K562 (cell line): ENCODE measurements at regions not wholly inside any gene's neighbourhood (a gene's known extent, or its start where the extent isn't known, plus 50 kb on each side); places are given as distances from the start of the nearest gene placed in this dataset.

Source experiments
- ATAC-seq: fragments of 200-7000 bp; cut with Tn5 transposase; 3 replicates; pipeline ENCODE4 v1.9.1; 2020; ENCODE audit warnings: moderate library complexity
- BruUV-seq: library from RNA; stranded (reverse); fragments of 400-500 nt; replicated peaks from 2 replicates; lab custom pipeline; 2021; lab: Mats Ljungman, UMichigan
- CTCF ChIA-PET: fragments of 300-600 bp; formaldehyde crosslinking; extraction: SDS; loops from one replicate; lab custom pipeline; 2021; ENCODE audit warnings: low intra/inter-chr PET ratio; lab: Yijun Ruan, JAX
- POLR2A ChIA-PET: fragments of 300-600, 350-650 bp; sonication (Branson Sonifier 250); formaldehyde crosslinking; extraction: SDS; loops from one replicate; lab custom pipeline; 2021; ENCODE audit warnings: antibody characterized with exemption, inconsistent platforms; lab: Yijun Ruan, JAX
- DNase-seq, 4 experiments: peaks; one replicate each; pipeline versions ENCODE4 v3.0.0 to v3.0.0-alpha.2; 2011 to 2018; ENCODE audit warnings: low spot score in 3 of 4, mixed read lengths in 3 of 4; ENCODE audit errors: extremely low read depth in 1 of 4
- FAIRE-seq: peaks from 2 replicates; lab custom pipeline; 2011; peaks lifted over from hg19 to GRCh38; lab: Jason Lieb, UNC
- H2AFZ ChIP-seq: 2 replicates; pipeline ENCODE4 v1.6.0; 2011; ENCODE audit warnings: low read depth, low read length, control low read depth, inconsistent platforms
- H3K27ac ChIP-seq: fragments of 200-600 bp; 3 replicates; pipeline ENCODE4 v1.8.0; 2011; ENCODE audit warnings: low read depth, mild to moderate bottlenecking, control low read depth, inconsistent platforms, low read length, moderate library complexity, mixed read lengths; ENCODE audit errors: extremely low read depth
- H3K27me3 ChIP-seq, 2 experiments: fragments of 300-600 bp in 1 of 2; 2 replicates in 1 of 2; 3 replicates in 1 of 2; pipeline versions ENCODE4 v1.6.0 to v1.8.0; 2011; ENCODE audit warnings: inconsistent platforms in 2 of 2, low read length in 2 of 2, mild to moderate bottlenecking in 1 of 2, mixed read lengths in 1 of 2, moderate library complexity in 1 of 2; ENCODE audit not compliant: control insufficient read depth in 2 of 2, insufficient read depth in 2 of 2
- H3K36me3 ChIP-seq: fragments of 300-600 bp; 3 replicates; pipeline ENCODE4 v1.8.0; 2011; ENCODE audit warnings: mild to moderate bottlenecking, low read length, inconsistent platforms; ENCODE audit not compliant: control insufficient read depth, insufficient read depth
- H3K4me1 ChIP-seq, 2 experiments: fragments of 200-600 bp in 1 of 2; replicated peaks in 1 of 2; 2 replicates in 1 of 2; 3 replicates in 1 of 2; pipeline versions ENCODE4 v1.5.1 to v1.8.0; 2011; ENCODE audit warnings: inconsistent platforms in 2 of 2, low read length in 2 of 2, mild to moderate bottlenecking in 1 of 2, mixed read lengths in 1 of 2, moderate library complexity in 1 of 2; ENCODE audit not compliant: control insufficient read depth in 2 of 2, insufficient read depth in 2 of 2
- H3K4me2 ChIP-seq: 2 replicates; pipeline ENCODE4 v1.6.1; 2011; ENCODE audit warnings: low read length, control low read depth, inconsistent platforms, mixed read lengths; ENCODE audit not compliant: insufficient read depth
- H3K4me3 ChIP-seq: fragments of 200-600 bp; sonication (generic), shearing (Covaris generic); 2 replicates; pipeline ENCODE4 v1.5.1; 2016; ENCODE audit warnings: control low read depth, inconsistent platforms
- H3K79me2 ChIP-seq: fragments of 200-600 bp; 3 replicates; pipeline ENCODE4 v1.8.0; 2011; ENCODE audit warnings: low read length, inconsistent platforms; ENCODE audit not compliant: control insufficient read depth, insufficient read depth
- H3K9ac ChIP-seq, 2 experiments: 2 replicates each; pipeline versions ENCODE4 v1.6.0 to v1.6.1; 2011; ENCODE audit warnings: low read depth in 2 of 2, low read length in 2 of 2, control low read depth in 1 of 2, inconsistent platforms in 1 of 2, mild to moderate bottlenecking in 1 of 2, mixed read lengths in 1 of 2; ENCODE audit not compliant: insufficient read depth in 1 of 2
- H3K9me1 ChIP-seq: one replicate; pipeline ENCODE4 v1.6.0; 2011; ENCODE audit warnings: inconsistent platforms, mild to moderate bottlenecking, low read length, moderate library complexity; ENCODE audit not compliant: control insufficient read depth, insufficient read depth
- H3K9me3 ChIP-seq: replicated peaks from 2 replicates; pipeline ENCODE4 v1.5.1; 2011; ENCODE audit warnings: low read depth, low read length, inconsistent platforms; ENCODE audit not compliant: control insufficient read depth, insufficient read depth
- H4K20me1 ChIP-seq: replicated peaks from 2 replicates; pipeline ENCODE4 v1.6.1; 2011; ENCODE audit warnings: low read length, inconsistent platforms, mixed read lengths; ENCODE audit not compliant: control insufficient read depth, insufficient read depth
- FOXM1 ChIP-seq, 2 experiments: fragments of 450-650 bp in 1 of 2; sonication (generic) in 1 of 2; formaldehyde crosslinking in 1 of 2; IDR thresholded peaks; 2 replicates each; pipeline versions ENCODE4 v1.6.1 to v1.9.0; 2017 to 2022; ENCODE audit warnings: low read depth in 2 of 2, mild to moderate bottlenecking in 2 of 2, missing genetic modification reagents in 1 of 2, moderate library complexity in 1 of 2
- MEF2A ChIP-seq: IDR thresholded peaks from 2 replicates; pipeline ENCODE4 v1.6.1; 2011; ENCODE audit warnings: low read depth, mild to moderate bottlenecking, low read length, moderate library complexity; ENCODE audit not compliant: control insufficient read depth
- PHB ChIP-seq: fragments of 250-450 bp; sonication (Bioruptor Pico); IDR thresholded peaks from 2 replicates; pipeline ENCODE4 v1.5.0; 2021
- POLR2B ChIP-seq: fragments of 450-650 bp; IDR thresholded peaks from 2 replicates; pipeline ENCODE4 v1.6.1; 2018; ENCODE audit warnings: low read depth; ENCODE audit not compliant: partially characterized antibody
- ZNF217 ChIP-seq: sonication (generic); formaldehyde crosslinking; IDR thresholded peaks from 2 replicates; pipeline ENCODE4 v1.8.0; 2022; ENCODE audit warnings: mild to moderate bottlenecking, missing genetic modification reagents
- WGBS: fragments of 100-300 bp; shearing (Covaris generic); methylation state at CpG from one replicate; pipeline ENCODE4 v1.1.6; 2016; ENCODE audit warnings: low coverage, mixed read lengths; ENCODE audit not compliant: insufficient coverage; ENCODE audit errors: missing lambda C conversion rate; 5-methylcytosine and 5-hydroxymethylcytosine counted together
- in situ Hi-C: fragments of 300-500 bp; cut with MboI; formaldehyde crosslinking; loops from 4 replicates; pipeline ENCODE4 v1.15.0; 2018; ENCODE audit warnings: inconsistent platforms, mixed read lengths
- intact Hi-C: fragments of 100-400 bp; cut with micrococcal nuclease; formaldehyde crosslinking; loops from 2 replicates; pipeline ENCODE4 v1.14.2; 2022
- TF ChIP-seq, protein P1 (sequence below): sonication (generic); formaldehyde crosslinking; IDR thresholded peaks from 2 replicates; pipeline ENCODE4 v1.8.1; 2023; ENCODE audit warnings: mild to moderate bottlenecking, missing genetic modification reagents
- TF ChIP-seq, protein P2 (sequence below): sonication (generic); formaldehyde crosslinking; IDR thresholded peaks from 2 replicates; pipeline ENCODE4 v1.8.0; 2022; ENCODE audit warnings: mild to moderate bottlenecking, missing genetic modification reagents
- TF ChIP-seq, protein P3 (sequence below): fragments of 200-800 bp; sonication (Bioruptor generic); IDR thresholded peaks from 2 replicates; pipeline ENCODE4 v1.6.1; 2017; ENCODE audit warnings: missing genetic modification characterization, missing compliant biosample characterization
- TF ChIP-seq, protein P4 (sequence below): fragments of 250-450 bp; sonication (Bioruptor Pico); IDR thresholded peaks from 2 replicates; pipeline ENCODE4 v1.5.0; 2022; ENCODE audit warnings: mild to moderate bottlenecking
- TF ChIP-seq, protein P5 (sequence below): sonication (generic); formaldehyde crosslinking; IDR thresholded peaks from 2 replicates; pipeline ENCODE4 v1.8.0; 2022; ENCODE audit warnings: missing genetic modification reagents, mild to moderate bottlenecking, borderline replicate concordance

DNA sequence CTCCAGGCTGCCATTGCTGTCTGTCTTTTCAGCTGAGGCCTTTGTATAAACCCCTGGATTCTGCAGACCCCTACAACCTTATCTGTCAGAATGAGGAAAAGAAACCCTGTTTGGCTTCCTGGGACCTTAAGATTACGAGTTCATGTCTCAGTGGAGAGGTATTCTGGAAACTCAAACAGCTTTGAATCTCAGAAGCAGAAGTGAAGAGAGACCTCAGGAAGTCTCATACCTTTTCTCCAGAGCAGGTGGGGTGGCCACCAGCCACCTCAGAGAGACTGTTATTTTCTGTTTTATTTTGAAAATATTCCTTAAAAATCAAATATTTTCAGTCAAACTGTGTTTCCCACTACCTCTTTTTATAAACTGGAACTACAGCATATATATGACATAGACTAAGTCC, 457.5 kb downstream of the TMEM232 start:
- BruUV-seq, result no TSS peak
- TF ChIP-seq, protein P1, sequence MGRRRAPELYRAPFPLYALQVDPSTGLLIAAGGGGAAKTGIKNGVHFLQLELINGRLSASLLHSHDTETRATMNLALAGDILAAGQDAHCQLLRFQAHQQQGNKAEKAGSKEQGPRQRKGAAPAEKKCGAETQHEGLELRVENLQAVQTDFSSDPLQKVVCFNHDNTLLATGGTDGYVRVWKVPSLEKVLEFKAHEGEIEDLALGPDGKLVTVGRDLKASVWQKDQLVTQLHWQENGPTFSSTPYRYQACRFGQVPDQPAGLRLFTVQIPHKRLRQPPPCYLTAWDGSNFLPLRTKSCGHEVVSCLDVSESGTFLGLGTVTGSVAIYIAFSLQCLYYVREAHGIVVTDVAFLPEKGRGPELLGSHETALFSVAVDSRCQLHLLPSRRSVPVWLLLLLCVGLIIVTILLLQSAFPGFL, result no peak
- TF ChIP-seq, protein P2, sequence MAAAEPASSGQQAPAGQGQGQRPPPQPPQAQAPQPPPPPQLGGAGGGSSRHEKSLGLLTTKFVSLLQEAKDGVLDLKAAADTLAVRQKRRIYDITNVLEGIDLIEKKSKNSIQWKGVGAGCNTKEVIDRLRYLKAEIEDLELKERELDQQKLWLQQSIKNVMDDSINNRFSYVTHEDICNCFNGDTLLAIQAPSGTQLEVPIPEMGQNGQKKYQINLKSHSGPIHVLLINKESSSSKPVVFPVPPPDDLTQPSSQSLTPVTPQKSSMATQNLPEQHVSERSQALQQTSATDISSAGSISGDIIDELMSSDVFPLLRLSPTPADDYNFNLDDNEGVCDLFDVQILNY (CRISPR knock-in tag), result no peak
- TF ChIP-seq MEF2A (no peak), ZNF217 (CRISPR knock-in tag) (no peak), FOXM1 (IDR thresholded peaks at IDR 0.05; ENCODE audit: low read depth) (no peak), FOXM1 (CRISPR knock-in tag; IDR thresholded peaks at IDR 0.05; ENCODE audit: low read depth) (no peak), PHB (CRISPR knock-in tag) (no peak), POLR2B (no peak)
- TF ChIP-seq, protein P3, sequence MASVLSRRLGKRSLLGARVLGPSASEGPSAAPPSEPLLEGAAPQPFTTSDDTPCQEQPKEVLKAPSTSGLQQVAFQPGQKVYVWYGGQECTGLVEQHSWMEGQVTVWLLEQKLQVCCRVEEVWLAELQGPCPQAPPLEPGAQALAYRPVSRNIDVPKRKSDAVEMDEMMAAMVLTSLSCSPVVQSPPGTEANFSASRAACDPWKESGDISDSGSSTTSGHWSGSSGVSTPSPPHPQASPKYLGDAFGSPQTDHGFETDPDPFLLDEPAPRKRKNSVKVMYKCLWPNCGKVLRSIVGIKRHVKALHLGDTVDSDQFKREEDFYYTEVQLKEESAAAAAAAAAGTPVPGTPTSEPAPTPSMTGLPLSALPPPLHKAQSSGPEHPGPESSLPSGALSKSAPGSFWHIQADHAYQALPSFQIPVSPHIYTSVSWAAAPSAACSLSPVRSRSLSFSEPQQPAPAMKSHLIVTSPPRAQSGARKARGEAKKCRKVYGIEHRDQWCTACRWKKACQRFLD (CRISPR knock-in tag), result no peak
- TF ChIP-seq, protein P4, sequence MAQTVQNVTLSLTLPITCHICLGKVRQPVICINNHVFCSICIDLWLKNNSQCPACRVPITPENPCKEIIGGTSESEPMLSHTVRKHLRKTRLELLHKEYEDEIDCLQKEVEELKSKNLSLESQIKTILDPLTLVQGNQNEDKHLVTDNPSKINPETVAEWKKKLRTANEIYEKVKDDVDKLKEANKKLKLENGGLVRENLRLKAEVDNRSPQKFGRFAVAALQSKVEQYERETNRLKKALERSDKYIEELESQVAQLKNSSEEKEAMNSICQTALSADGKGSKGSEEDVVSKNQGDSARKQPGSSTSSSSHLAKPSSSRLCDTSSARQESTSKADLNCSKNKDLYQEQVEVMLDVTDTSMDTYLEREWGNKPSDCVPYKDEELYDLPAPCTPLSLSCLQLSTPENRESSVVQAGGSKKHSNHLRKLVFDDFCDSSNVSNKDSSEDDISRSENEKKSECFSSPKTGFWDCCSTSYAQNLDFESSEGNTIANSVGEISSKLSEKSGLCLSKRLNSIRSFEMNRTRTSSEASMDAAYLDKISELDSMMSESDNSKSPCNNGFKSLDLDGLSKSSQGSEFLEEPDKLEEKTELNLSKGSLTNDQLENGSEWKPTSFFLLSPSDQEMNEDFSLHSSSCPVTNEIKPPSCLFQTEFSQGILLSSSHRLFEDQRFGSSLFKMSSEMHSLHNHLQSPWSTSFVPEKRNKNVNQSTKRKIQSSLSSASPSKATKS (CRISPR knock-in tag), result no peak
- TF ChIP-seq, protein P5, sequence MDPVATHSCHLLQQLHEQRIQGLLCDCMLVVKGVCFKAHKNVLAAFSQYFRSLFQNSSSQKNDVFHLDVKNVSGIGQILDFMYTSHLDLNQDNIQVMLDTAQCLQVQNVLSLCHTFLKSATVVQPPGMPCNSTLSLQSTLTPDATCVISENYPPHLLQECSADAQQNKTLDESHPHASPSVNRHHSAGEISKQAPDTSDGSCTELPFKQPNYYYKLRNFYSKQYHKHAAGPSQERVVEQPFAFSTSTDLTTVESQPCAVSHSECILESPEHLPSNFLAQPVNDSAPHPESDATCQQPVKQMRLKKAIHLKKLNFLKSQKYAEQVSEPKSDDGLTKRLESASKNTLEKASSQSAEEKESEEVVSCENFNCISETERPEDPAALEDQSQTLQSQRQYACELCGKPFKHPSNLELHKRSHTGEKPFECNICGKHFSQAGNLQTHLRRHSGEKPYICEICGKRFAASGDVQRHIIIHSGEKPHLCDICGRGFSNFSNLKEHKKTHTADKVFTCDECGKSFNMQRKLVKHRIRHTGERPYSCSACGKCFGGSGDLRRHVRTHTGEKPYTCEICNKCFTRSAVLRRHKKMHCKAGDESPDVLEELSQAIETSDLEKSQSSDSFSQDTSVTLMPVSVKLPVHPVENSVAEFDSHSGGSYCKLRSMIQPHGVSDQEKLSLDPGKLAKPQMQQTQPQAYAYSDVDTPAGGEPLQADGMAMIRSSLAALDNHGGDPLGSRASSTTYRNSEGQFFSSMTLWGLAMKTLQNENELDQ (CRISPR knock-in tag), result no peak
- Histone ChIP-seq H3K4me2 (no peak overlapping the region), H3K27ac (no peak overlapping the region), H3K79me2 (no peaks in the 10 kb centered on the region), H2AFZ (no peak overlapping the region), H3K4me1 (no peaks in the 10 kb centered on the region), H3K36me3 (no peaks in the 10 kb centered on the region), H3K27me3 (no peaks in the 10 kb centered on the region), H3K9ac (no peak overlapping the region), H3K9me1 (no peaks in the 10 kb centered on the region), H3K9me3 (no peaks in the 10 kb centered on the region), H4K20me1 (no peaks in the 10 kb centered on the region), H3K4me3 (no peak overlapping the region)
- DNase-seq (no peak), ATAC-seq (no peak), FAIRE-seq (no peak)
- CTCF ChIA-PET, result no interaction called here
- WGBS, result 0% methylated on average over 1 of the region's 1 CpG
- intact Hi-C loops, result no loop called here
- in situ Hi-C loops, result no loop called here
- POLR2A ChIA-PET, result no interaction called here
